ENCODE measurements at regions not wholly inside any gene's neighbourhood (a gene's known extent, or its start where the extent isn't known, plus 50 kb on each side); places are given as distances from the start of the nearest gene placed in this dataset.

GRCh38 chr2:194004590-194005206 is 1652.3 kb upstream of the SLC39A10 start:
- no peak for DNase-seq

GRCh38 chr2:194003911-194004310 is 1653.1 kb upstream of the SLC39A10 start:
- no peak for DNase-seq

- DNase-seq: no peak
Observed at GRCh38 chr2:194002699-194003368, 1654.2 kb upstream of the SLC39A10 start.

- no peak for DNase-seq
Observed at GRCh38 chr2:193990868-193991267, 1666.2 kb upstream of the SLC39A10 start.

GRCh38 chr2:193989645-193990044 is 1667.4 kb upstream of the SLC39A10 start:
- DNase-seq: no peak

- no peak for DNase-seq
Observed at GRCh38 chr2:193988784-193989183, 1668.2 kb upstream of the SLC39A10 start.

- DNase-seq: no peak
Observed at GRCh38 chr2:193985272-193985671, 1671.8 kb upstream of the SLC39A10 start.

GRCh38 chr2:193980599-193980998 is 1676.4 kb upstream of the SLC39A10 start:
- no peak for DNase-seq

GRCh38 chr2:193973781-193974180 is 1683.2 kb upstream of the SLC39A10 start:
- DNase-seq: no peak

GRCh38 chr2:193966590-193966989 is 1690.4 kb upstream of the SLC39A10 start:
- DNase-seq: no peak

- DNase-seq: no peak
Observed at GRCh38 chr2:193965263-193965662, 1691.8 kb upstream of the SLC39A10 start.

- DNase-seq: no peak
Observed at GRCh38 chr2:193963472-193964119, 1693.4 kb upstream of the SLC39A10 start.

- DNase-seq: no peak
Observed at GRCh38 chr2:193946806-193947205, 1710.2 kb upstream of the SLC39A10 start.

GRCh38 chr2:193943406-193943960 is 1713.5 kb upstream of the SLC39A10 start:
- DNase-seq: no peak

GRCh38 chr2:193935114-193935513 is 1721.9 kb upstream of the SLC39A10 start:
- no peak for DNase-seq

- peak; percentile 25 for DNase-seq
Observed at GRCh38 chr2:193929131-193929530, 1727.9 kb upstream of the SLC39A10 start.

GRCh38 chr2:193907561-193907960 is 1712.8 kb upstream of the TMEFF2 start:
- no peak for DNase-seq

GRCh38 chr2:193900292-193900691 is 1705.6 kb upstream of the TMEFF2 start:
- no peak for DNase-seq

- DNase-seq: no peak
Observed at GRCh38 chr2:193895226-193895625, 1700.5 kb upstream of the TMEFF2 start.

GRCh38 chr2:193894081-193894480 is 1699.3 kb upstream of the TMEFF2 start:
- no peak for DNase-seq

GRCh38 chr2:193891023-193891422 is 1696.3 kb upstream of the TMEFF2 start:
- DNase-seq: no peak

GRCh38 chr2:193885419-193885818 is 1690.7 kb upstream of the TMEFF2 start:
- DNase-seq: no peak

GRCh38 chr2:193883820-193884219 is 1689.1 kb upstream of the TMEFF2 start:
- no peak for DNase-seq

- no peak for DNase-seq
Observed at GRCh38 chr2:193876980-193877379, 1682.2 kb upstream of the TMEFF2 start.

Data from DMS 273 treated with DMSO at 0.1 percent for 48 hours (cell line).